GM21576 (cell line): ENCODE measurements at regions not wholly inside any gene's neighbourhood (a gene's known extent, or its start where the extent isn't known, plus 50 kb on each side); places are given as distances from the start of the nearest gene placed in this dataset.

Experiments used
- ATAC-seq: cut with Tn5 transposase; IDR thresholded peaks from one replicate; pipeline ENCODE4 v1.9.1; 2021; ENCODE audit warnings: mild to moderate bottlenecking, moderate library complexity; ENCODE audit not compliant: unreplicated experiment

DNA sequence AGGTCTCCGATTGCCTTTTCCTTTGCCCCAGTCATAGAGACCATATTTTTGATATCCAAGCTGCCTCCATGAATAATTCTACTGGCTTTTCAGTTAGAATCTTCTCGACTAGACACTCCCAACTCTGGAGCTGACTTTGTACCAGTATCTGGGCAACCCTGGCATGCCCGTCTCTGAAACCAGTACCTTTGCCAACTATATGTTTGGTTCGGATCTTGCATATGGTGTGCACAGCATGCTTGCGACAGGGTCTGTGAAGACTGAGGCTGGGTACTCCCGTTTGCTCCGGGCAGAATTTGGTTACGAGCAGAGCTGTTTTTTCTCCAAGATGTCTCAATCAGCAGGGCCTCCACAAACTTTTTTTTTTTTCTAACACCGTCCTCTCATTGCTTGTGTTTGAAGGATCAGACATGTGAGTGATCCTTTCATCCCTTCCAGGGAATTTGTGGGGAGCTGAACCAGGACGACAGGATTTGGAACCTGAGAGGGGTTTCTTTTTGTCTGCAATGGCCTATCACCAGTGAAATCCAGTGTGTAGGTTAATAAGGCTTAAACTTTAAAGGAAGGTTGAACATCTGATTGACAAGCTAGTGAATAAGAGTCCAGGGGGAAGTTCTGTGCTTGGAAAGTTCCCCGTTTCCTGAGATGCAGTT lies 322.3 kb downstream of the MYCN start:
- no peak for ATAC-seq

GRCh38 chr2:16261791-16262190 lies 321.4 kb downstream of the MYCN start:
- ATAC-seq: no peak

DNA sequence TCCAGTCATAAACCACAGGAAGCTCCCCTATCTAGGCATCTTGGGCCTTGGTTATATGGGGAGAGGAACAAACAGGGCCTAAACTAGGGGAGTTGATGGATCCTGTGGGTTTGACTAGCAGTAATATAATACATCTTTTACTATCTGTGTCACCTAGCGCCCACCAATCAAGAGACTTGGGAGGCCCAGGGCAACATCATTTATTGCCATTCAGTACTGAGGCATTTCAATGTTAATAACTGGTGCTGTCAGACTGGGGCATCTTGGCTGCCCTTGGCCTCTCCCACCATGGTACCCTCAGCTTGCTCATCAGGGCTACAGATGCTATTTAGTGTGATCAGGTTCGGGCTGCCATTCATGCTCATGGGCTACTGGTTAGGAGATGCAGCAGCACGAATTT lies 320.7 kb downstream of the MYCN start:
- no peak for ATAC-seq

DNA sequence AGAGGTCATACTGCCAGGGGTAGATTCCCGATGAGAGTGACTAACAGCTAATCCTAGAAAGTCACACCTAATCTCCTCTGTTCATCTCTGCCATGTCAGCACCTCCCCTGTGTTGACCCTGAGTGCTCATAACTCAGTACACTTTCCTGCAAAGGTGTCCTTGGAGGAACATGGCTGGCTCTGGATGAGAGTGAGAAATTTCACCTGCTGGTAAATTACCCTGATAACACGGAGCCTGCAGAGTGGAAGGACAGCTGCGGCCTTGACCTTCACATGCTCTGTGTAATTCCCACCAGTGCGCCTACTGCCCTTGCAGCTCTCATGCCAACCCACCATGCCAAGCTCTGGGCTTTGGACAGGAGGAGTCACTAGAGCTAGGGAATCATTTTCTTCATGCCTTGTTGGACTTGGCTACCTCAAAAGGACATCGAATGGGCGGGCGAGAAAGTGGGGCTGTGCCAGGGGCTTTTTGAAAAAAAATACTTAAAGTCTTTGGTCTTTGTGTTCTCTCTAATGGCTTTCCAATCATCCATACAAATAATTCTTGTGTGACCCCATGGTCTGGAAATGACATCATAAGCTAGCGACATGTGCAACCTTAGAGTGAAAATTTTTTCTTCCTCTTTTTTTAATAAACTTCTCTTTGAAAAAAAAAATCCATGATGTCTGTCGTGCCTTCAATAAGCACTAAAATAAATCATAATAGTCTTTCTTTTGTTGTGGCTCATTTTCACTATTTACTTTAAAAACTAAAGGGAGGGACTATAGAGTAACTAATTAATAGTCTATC lies 319.9 kb downstream of the MYCN start:
- ATAC-seq: no peak

GRCh38 chr2:16259010-16259409 lies 318.7 kb downstream of the MYCN start:
- no peak for ATAC-seq

DNA sequence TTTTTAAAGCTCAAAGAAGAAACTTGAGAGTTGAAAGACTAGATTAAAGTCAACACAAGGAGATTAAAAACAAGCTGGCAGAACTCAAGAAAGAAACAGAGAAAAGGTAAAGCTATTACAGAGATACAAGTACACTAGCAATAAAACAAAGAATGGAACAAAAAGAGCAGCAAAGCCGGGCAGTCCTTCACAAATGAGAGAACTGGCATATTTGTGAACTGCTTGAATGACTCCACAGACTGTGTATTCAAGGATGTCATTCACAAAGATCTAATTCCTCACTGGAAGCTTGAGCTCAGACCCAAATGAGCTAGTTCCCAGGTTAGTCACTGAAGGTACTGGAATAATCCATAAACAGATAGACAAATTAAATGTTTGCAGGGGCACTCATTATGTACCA lies 318.0 kb downstream of the MYCN start:
- ATAC-seq: no peak

DNA sequence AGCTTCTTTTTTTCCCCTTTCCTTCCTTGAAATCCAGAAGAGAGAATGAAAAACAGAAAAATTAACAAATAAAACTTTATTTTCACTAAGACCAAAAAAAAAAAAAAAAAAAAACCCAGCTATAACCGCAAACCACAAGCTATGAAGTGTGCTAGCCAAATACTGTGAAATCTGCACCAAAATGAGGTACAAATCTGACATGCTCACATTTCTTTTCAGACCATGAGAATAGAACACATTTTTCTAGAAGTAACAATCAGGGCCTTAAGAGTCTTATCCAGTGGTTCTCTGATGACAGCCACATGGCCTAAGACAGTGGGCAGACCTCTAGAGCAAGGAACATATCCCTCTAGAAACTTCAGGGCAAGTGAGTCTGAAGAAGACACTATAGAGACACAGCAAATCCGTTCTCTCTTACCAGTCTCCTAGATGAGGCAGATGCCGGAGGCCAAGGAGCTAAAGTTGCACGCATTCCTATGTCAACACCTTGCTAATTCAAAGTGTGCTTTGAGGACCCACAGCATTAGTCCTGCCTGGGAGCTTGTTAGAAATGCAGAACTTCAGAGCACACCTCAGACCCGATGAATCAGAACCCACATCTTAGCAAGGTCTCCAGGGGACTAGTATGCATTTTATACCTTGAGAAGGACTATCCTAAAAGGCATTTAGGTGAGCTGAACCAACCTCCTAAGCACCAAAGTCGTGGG lies 317.1 kb downstream of the MYCN start:
- ATAC-seq: no peak

DNA sequence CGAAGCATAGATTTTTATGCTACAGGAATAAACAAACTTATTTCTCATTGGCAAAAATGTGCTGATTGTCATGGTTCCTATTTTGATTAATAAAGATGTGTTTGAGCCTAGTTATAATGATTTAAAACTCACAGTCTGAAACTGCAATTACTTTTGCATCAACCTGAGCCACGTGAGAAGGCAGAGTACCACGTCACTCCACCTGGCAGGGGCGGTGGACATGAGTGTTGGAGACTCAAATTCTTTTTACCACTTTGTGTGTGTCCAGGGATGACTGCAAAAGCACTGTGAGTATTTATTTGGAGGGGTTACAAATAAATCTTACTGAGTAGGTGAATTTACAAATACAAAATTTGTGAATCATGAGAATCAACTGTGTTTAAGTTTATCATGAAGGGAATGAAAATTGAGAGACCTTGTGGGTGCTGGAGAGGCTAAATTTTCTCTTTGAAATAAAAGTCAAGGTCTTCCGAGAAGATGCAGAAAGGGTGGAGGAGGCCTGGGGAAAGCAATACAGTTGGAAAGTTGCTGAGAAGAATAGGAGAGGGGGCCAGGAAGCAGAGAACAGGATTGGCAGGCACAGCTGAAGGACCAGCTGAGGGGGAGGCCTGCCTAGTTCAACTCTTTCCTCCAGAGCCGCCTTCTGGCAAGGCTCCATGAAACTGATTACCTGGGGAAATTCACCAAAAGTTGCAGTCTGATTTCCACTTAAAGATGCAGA lies 316.4 kb downstream of the MYCN start:
- ATAC-seq: no peak

DNA sequence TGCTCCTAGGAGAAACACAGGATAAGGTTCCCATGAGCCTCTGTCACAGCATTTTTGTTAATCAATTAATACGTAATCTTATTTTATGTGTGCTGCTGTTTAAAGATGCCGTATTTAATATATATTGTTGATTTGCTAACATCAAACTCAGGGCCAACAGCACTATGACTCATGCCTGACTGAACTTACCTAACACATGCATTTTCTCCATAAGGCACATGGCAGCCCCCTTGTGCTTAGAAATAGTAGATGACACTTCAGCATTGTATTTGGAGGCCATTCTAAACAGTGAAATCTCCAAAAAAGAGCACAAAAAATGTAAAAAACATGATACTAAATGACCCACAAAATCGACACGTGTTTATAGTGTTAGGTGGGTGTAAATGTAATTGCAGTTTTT lies 314.8 kb downstream of the MYCN start:
- no peak for ATAC-seq

GRCh38 chr2:16254356-16254965 lies 314.1 kb downstream of the MYCN start:
- no peak for ATAC-seq

GRCh38 chr2:16253291-16253690 lies 312.9 kb downstream of the MYCN start:
- ATAC-seq: no peak

DNA sequence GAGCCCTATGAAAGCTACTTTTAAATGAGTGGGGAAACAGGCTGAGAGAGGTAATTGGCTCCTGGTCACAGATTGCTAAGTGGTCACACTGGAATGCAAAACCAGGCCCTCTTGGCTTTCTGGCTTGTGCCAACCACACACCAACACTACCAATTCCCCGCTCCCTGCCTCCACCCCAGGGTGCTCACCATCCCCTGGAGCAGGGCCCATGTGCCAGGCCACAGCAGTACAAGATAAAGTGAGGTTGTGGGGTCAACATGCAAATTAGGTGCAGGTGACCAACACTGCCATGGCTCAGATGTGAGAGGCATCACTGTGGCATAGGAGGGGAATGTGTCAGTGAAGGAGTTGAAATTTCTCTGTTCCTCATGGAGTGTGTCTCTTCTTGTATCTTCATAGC lies 312.5 kb downstream of the MYCN start:
- no peak for ATAC-seq

- no peak for ATAC-seq
These were observed 311.9 kb downstream of the MYCN start for GRCh38 chr2:16252251-16252650.

- no peak for ATAC-seq
These were observed 311.3 kb downstream of the MYCN start for GRCh38 chr2:16251511-16252225.

DNA sequence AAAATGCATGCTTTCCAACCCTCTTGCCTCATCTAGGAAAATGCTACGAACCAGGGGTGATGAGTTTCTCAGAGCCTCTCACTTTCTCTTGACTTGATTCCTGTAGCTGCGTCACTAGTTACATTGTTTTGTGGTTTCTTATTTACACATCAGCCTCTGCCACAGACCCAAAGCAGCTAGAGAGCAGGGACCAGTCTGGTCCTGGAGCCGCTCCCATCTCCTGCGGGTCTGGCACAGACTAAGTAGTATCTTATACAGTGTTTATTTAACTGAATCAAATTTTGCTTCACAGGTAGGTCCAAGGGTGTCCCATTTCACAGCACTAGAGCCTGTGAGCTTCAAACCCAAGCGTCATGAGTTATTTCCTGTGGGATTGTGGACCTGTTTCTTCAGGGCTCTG lies 310.5 kb downstream of the MYCN start:
- ATAC-seq: no peak

GRCh38 chr2:16250466-16250865 lies 310.1 kb downstream of the MYCN start:
- ATAC-seq: no peak

DNA sequence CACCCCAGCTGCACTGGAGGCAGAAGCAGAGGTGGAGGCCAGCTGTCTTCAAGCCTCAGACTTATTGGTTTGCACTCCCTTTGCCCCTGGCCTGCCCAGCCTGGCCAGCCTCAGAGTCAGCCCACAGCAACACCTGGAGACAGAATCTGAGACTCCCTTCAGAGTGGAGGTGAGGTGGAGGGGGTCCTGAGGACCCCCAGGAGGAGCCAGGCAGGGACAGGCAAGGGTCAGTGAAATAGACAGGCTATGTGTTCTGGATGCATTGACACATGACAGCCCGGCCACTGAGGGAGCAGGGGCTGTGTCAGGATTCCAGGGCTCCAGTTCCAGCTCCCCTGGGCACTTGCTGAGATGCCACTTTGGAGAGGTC lies 309.7 kb downstream of the MYCN start:
- no peak for ATAC-seq

DNA sequence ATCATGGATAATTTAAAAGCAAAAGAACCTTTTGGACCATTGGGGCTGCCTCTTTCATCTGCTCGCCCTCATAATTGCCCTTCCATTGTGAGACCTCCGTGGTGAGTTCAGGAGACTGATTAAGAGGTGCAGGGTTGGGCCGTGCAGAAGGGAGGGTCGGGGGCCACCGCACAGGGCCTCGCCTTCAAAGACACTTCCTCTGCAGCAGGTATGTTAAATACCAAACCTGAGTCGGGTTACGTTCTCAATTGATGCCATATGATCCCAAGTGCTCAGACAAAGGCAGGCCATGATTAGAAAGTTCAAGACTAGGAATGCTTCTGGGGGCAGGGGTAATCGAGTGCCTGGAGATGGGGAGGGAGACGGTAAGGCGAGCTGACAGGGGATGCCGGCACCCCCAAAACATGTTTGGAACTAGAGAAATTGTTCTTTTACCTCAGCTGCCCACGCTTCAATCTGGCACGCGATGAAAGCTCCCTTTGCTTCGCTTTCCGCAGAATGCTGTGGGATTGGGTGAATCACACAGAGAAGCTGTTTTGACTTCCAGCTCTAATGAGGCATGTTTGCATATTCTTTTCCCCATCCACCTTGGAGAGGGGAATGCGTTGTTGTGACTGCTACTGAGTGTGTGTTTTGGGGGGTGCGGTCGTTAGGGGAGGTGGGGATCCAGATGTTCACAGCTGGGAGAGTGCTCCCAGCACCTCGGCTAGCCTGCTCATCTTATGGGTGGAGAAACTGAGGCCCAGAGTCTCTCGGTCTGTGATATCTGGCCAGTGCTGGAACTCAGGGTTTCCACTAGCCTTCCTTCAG lies 309.1 kb downstream of the MYCN start:
- ATAC-seq: no peak

- no peak for ATAC-seq
These were observed 308.3 kb downstream of the MYCN start for GRCh38 chr2:16248571-16249105.
